HEK293 (cell line): ENCODE measurements at regions not wholly inside any gene's neighbourhood (a gene's known extent, or its start where the extent isn't known, plus 50 kb on each side); places are given as distances from the start of the nearest gene placed in this dataset.

ENCODE experiments used
- ATF2 ChIP-seq: fragments of 450-650 bp; formaldehyde crosslinking; IDR thresholded peaks from 2 replicates; pipeline ENCODE4 v1.5.1; 2016; ENCODE audit warnings: missing biosample characterization, missing genetic modification characterization, low read depth
- CTCF ChIP-seq: fragments of 450-650 bp; formaldehyde crosslinking; IDR thresholded peaks from 2 replicates; pipeline ENCODE4 v1.5.1; 2016; ENCODE audit warnings: missing biosample characterization, missing genetic modification characterization
- EGR2 ChIP-seq: fragments of 450-650 bp; formaldehyde crosslinking; IDR thresholded peaks from 2 replicates; pipeline ENCODE4 v1.5.1; 2016; ENCODE audit warnings: low read depth, missing biosample characterization, missing genetic modification characterization
- KLF16 ChIP-seq: fragments of 450-650 bp; formaldehyde crosslinking; IDR thresholded peaks from 2 replicates; pipeline ENCODE4 v1.5.1; 2017; ENCODE audit warnings: missing biosample characterization, missing genetic modification characterization
- REST ChIP-seq: fragments of 450-650 bp; formaldehyde crosslinking; IDR thresholded peaks from 2 replicates; pipeline ENCODE4 v1.5.1; 2016; ENCODE audit warnings: missing biosample characterization, missing genetic modification characterization
- ZBTB1 ChIP-seq: fragments of 450-650 bp; formaldehyde crosslinking; IDR thresholded peaks from 2 replicates; pipeline ENCODE4 v1.5.1; 2016; ENCODE audit warnings: missing biosample characterization, missing genetic modification characterization
- ZFP37 ChIP-seq: fragments of 450-650 bp; formaldehyde crosslinking; IDR thresholded peaks from 2 replicates; pipeline ENCODE4 v1.5.1; 2016; ENCODE audit warnings: missing biosample characterization, missing genetic modification characterization
- ZNF423 ChIP-seq: fragments of 450-650 bp; formaldehyde crosslinking; IDR thresholded peaks from 2 replicates; pipeline ENCODE4 v1.5.1; 2016; ENCODE audit warnings: missing biosample characterization, missing genetic modification characterization
- ZNF426 ChIP-seq: fragments of 450-650 bp; formaldehyde crosslinking; IDR thresholded peaks from 2 replicates; pipeline ENCODE4 v1.5.1; 2017; ENCODE audit warnings: missing biosample characterization, missing genetic modification characterization, mild to moderate bottlenecking, inconsistent platforms, moderate library complexity
- TF ChIP-seq, protein P1 (sequence below): fragments of 450-650 bp; formaldehyde crosslinking; IDR thresholded peaks from 2 replicates; pipeline ENCODE4 v1.5.1; 2016; ENCODE audit warnings: missing biosample characterization, missing genetic modification characterization
- TF ChIP-seq, protein P2 (sequence below): fragments of 450-650 bp; formaldehyde crosslinking; IDR thresholded peaks from 2 replicates; pipeline ENCODE4 v1.5.1; 2017; ENCODE audit warnings: missing biosample characterization, missing genetic modification characterization
- TF ChIP-seq, protein P3 (sequence below): fragments of 450-650 bp; formaldehyde crosslinking; IDR thresholded peaks from 2 replicates; pipeline ENCODE4 v1.5.1; 2016; ENCODE audit warnings: missing biosample characterization, missing genetic modification characterization, low read depth
- TF ChIP-seq, protein P4 (sequence below): fragments of 450-650 bp; formaldehyde crosslinking; IDR thresholded peaks from 2 replicates; pipeline ENCODE4 v1.5.1; 2016; ENCODE audit warnings: missing biosample characterization, missing genetic modification characterization

DNA sequence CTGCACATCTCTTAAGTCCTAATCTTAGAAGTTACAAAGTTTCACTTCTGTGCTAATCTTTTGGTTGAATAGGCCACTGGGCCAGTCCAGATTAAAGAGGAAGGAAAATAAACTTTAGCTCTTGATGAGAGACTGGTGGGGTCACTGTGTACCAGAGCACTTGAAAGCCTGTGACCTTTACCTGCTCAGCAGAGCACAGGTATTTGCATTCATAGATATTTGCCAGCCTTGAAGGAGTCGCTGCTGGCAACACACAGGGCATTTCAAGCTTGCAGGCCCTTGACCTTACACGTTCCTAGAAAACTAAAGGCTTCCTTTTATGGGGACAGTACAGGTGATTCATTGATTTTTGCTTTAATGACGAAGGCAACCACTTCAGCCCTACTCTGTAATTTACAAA lies 108.4 kb upstream of the SLC22A23 start:
- TF ChIP-seq ZNF426 (tag by site-specific recombination): no peak
- no peak for TF ChIP-seq KLF16 (tag by site-specific recombination)
- TF ChIP-seq ATF2 (tag by site-specific recombination): no peak
- TF ChIP-seq, protein P1, sequence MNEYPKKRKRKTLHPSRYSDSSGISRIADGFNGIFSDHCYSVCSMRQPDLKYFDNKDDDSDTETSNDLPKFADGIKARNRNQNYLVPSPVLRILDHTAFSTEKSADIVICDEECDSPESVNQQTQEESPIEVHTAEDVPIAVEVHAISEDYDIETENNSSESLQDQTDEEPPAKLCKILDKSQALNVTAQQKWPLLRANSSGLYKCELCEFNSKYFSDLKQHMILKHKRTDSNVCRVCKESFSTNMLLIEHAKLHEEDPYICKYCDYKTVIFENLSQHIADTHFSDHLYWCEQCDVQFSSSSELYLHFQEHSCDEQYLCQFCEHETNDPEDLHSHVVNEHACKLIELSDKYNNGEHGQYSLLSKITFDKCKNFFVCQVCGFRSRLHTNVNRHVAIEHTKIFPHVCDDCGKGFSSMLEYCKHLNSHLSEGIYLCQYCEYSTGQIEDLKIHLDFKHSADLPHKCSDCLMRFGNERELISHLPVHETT (tag by site-specific recombination): no peak
- TF ChIP-seq, protein P2, sequence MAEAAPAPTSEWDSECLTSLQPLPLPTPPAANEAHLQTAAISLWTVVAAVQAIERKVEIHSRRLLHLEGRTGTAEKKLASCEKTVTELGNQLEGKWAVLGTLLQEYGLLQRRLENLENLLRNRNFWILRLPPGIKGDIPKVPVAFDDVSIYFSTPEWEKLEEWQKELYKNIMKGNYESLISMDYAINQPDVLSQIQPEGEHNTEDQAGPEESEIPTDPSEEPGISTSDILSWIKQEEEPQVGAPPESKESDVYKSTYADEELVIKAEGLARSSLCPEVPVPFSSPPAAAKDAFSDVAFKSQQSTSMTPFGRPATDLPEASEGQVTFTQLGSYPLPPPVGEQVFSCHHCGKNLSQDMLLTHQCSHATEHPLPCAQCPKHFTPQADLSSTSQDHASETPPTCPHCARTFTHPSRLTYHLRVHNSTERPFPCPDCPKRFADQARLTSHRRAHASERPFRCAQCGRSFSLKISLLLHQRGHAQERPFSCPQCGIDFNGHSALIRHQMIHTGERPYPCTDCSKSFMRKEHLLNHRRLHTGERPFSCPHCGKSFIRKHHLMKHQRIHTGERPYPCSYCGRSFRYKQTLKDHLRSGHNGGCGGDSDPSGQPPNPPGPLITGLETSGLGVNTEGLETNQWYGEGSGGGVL: no peak
- no peak for TF ChIP-seq CTCF (tag by site-specific recombination)
- TF ChIP-seq, protein P3, sequence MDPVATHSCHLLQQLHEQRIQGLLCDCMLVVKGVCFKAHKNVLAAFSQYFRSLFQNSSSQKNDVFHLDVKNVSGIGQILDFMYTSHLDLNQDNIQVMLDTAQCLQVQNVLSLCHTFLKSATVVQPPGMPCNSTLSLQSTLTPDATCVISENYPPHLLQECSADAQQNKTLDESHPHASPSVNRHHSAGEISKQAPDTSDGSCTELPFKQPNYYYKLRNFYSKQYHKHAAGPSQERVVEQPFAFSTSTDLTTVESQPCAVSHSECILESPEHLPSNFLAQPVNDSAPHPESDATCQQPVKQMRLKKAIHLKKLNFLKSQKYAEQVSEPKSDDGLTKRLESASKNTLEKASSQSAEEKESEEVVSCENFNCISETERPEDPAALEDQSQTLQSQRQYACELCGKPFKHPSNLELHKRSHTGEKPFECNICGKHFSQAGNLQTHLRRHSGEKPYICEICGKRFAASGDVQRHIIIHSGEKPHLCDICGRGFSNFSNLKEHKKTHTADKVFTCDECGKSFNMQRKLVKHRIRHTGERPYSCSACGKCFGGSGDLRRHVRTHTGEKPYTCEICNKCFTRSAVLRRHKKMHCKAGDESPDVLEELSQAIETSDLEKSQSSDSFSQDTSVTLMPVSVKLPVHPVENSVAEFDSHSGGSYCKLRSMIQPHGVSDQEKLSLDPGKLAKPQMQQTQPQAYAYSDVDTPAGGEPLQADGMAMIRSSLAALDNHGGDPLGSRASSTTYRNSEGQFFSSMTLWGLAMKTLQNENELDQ (tag by site-specific recombination): no peak
- TF ChIP-seq ZNF423: no peak
- no peak for TF ChIP-seq EGR2 (tag by site-specific recombination)
- TF ChIP-seq, protein P4, sequence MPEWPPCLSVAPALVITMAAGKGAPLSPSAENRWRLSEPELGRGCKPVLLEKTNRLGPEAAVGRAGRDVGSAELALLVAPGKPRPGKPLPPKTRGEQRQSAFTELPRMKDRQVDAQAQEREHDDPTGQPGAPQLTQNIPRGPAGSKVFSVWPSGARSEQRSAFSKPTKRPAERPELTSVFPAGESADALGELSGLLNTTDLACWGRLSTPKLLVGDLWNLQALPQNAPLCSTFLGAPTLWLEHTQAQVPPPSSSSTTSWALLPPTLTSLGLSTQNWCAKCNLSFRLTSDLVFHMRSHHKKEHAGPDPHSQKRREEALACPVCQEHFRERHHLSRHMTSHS (tag by site-specific recombination): no peak
- no peak for TF ChIP-seq REST
- no peak for TF ChIP-seq ZFP37 (tag by site-specific recombination)
- TF ChIP-seq ZBTB1 (tag by site-specific recombination): no peak
